ENCODE measurements at regions not wholly inside any gene's neighbourhood (a gene's known extent, or its start where the extent isn't known, plus 50 kb on each side); places are given as distances from the start of the nearest gene placed in this dataset.

DNA sequence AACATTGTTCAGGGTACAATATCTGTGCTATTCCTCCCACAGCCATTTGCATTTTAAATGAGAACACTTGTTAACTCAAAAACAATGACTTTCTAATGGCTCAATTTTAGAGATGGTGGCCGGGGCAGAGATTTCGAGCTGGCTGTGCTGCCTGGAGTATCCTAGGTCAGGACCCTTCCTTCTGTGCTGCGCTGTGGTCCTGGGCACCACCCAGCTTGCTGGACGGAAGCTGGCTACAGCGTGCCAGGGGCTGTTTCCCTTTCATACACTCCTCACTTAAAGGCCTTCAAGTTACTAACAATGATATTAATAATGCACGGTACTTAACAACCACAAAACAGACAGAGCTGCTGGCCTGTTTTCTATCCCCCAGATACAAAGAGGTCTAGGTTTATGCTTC, 194.4 kb upstream of the CST7 start:
- TF ChIP-seq, protein P1, sequence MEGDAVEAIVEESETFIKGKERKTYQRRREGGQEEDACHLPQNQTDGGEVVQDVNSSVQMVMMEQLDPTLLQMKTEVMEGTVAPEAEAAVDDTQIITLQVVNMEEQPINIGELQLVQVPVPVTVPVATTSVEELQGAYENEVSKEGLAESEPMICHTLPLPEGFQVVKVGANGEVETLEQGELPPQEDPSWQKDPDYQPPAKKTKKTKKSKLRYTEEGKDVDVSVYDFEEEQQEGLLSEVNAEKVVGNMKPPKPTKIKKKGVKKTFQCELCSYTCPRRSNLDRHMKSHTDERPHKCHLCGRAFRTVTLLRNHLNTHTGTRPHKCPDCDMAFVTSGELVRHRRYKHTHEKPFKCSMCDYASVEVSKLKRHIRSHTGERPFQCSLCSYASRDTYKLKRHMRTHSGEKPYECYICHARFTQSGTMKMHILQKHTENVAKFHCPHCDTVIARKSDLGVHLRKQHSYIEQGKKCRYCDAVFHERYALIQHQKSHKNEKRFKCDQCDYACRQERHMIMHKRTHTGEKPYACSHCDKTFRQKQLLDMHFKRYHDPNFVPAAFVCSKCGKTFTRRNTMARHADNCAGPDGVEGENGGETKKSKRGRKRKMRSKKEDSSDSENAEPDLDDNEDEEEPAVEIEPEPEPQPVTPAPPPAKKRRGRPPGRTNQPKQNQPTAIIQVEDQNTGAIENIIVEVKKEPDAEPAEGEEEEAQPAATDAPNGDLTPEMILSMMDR (IDR thresholded peaks at IDR 0.05; ENCODE audit: low read depth, low read length), result no peak
- Histone ChIP-seq H3K27me3 (no peaks in the 10 kb centered on the region), H3K36me3 (no peaks in the 10 kb centered on the region), H3K4me3 (no peak overlapping the region), H3K27ac (no peak overlapping the region), H3K9me3 (ENCODE audit: low read depth) (no peaks in the 10 kb centered on the region), H3K4me1 (ENCODE audit: low read depth) (no peaks in the 10 kb centered on the region)
- DNase-seq (ENCODE audit: low read depth in 1 of 2, low spot score in 1 of 2), result no peak

- H3K27me3 ChIP-seq, result no peaks in the 10 kb centered on the region
- H3K4me1 ChIP-seq (ENCODE audit: low read depth), result no peaks in the 10 kb centered on the region
- H3K36me3 ChIP-seq, result no peaks in the 10 kb centered on the region
- TF ChIP-seq, protein P1 (IDR thresholded peaks at IDR 0.05; ENCODE audit: low read depth, low read length), result no peak
- H3K4me3 ChIP-seq, result no peak overlapping the region
- no peak overlapping the region for H3K27ac ChIP-seq
- H3K9me3 ChIP-seq (ENCODE audit: low read depth), result no peaks in the 10 kb centered on the region
- no peak for DNase-seq (ENCODE audit: low read depth in 1 of 2, low spot score in 1 of 2)
These were observed 193.6 kb upstream of the CST7 start for GRCh38 chr20:24755411-24755922.

- no peak overlapping the region for H3K4me3 ChIP-seq
- TF ChIP-seq, protein P1 (IDR thresholded peaks at IDR 0.05; ENCODE audit: low read depth, low read length), result no peak
These were observed 192.6 kb upstream of the CST7 start for GRCh38 chr20:24756292-24757025.

DNA sequence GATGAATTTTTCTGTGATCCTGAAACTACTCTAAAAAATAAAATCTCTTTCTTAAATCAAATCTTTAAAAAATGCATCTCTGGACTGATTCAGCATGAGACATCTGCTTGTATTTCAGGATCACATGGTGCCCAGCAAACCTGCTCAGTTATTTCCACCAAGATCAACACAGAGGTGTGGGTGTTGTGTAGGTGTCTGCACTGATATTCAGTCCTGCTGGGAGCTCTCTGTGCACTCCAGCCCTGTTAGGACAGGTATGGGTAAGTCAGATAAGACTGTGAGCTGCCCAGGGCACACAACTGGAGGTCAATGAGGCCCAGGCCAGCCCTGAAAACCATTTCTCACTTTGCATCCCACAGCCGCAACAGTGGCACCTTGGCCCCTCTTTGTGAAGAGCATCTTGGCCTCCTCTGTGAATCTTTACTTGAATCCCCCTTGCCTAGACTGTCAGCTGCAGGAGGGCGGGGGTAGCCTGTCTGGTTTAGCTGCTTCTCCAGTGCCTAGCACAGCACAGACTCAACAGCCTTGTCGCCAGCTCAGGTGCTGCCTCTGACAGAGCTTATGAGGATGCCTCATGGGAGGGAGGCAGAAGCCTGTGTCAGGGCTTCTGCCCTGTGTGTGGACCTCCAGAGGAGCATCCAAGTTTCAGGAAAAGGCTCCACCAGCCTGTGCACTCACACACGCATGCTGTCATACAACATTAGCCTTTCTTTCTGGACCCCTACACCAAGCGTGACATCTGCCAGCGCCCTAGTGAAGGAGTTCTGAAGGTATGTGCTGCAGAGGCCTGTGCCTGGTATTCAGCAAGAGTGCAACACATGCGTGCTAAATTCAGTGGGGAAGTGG, 187.6 kb upstream of the CST7 start:
- TF ChIP-seq, protein P1 (IDR thresholded peaks at IDR 0.05; ENCODE audit: low read depth, low read length), result no peak
- Histone ChIP-seq H3K36me3 (no peaks in the 10 kb centered on the region), H3K4me3 (no peak overlapping the region), H3K27me3 (no peaks in the 10 kb centered on the region), H3K4me1 (ENCODE audit: low read depth) (no peaks in the 10 kb centered on the region), H3K9me3 (ENCODE audit: low read depth) (no peaks in the 10 kb centered on the region), H3K27ac (no peak overlapping the region)
- DNase-seq (ENCODE audit: low read depth in 1 of 2, low spot score in 1 of 2), result no peak

More at GRCh38 chr20:24756292-24757025, 192.6 kb upstream of the CST7 start:
- no peaks in the 10 kb centered on the region for H3K9me3 ChIP-seq (ENCODE audit: low read depth)
- no peak overlapping the region for H3K27ac ChIP-seq
- DNase-seq (ENCODE audit: low read depth in 1 of 2, low spot score in 1 of 2), result no peak
- H3K27me3 ChIP-seq, result no peaks in the 10 kb centered on the region
- H3K36me3 ChIP-seq, result no peaks in the 10 kb centered on the region
- no peaks in the 10 kb centered on the region for H3K4me1 ChIP-seq (ENCODE audit: low read depth)

GRCh38 chr20:24762371-24762770, 186.7 kb upstream of the CST7 start:
- Histone ChIP-seq H3K36me3 (no peaks in the 10 kb centered on the region), H3K4me1 (ENCODE audit: low read depth) (no peaks in the 10 kb centered on the region), H3K27me3 (no peaks in the 10 kb centered on the region), H3K4me3 (no peak overlapping the region), H3K9me3 (ENCODE audit: low read depth) (no peaks in the 10 kb centered on the region), H3K27ac (no peak overlapping the region)
- TF ChIP-seq, protein P1 (IDR thresholded peaks at IDR 0.05; ENCODE audit: low read depth, low read length), result no peak
- no peak for DNase-seq (ENCODE audit: low read depth in 1 of 2, low spot score in 1 of 2)
